Activated naive CD8-positive, alpha-beta T cell treated with anti-CD3 and anti-CD28 coated beads for 36 hours (primary cell): ENCODE measurements at regions not wholly inside any gene's neighbourhood (a gene's known extent, or its start where the extent isn't known, plus 50 kb on each side); places are given as distances from the start of the nearest gene placed in this dataset.

Experiments
- DNase-seq: peaks from one replicate; pipeline ENCODE4 v3.0.0; 2021
- H3K27ac Mint-ChIP-seq: one replicate; pipeline ENCODE4 v1.8.0; 2022; ENCODE audit warnings: mild to moderate bottlenecking, moderate library complexity, mixed read lengths
- H3K27me3 Mint-ChIP-seq: one replicate; pipeline ENCODE4 v1.8.0; 2022; ENCODE audit warnings: mild to moderate bottlenecking, mixed read lengths
- H3K36me3 Mint-ChIP-seq: one replicate; pipeline ENCODE4 v1.8.0; 2021; ENCODE audit warnings: mild to moderate bottlenecking, mixed read lengths
- H3K4me1 Mint-ChIP-seq: one replicate; pipeline ENCODE4 v1.8.0; 2021; ENCODE audit warnings: mixed read lengths
- H3K4me3 Mint-ChIP-seq: one replicate; pipeline ENCODE4 v1.8.0; 2022; ENCODE audit warnings: mild to moderate bottlenecking, moderate library complexity, mixed read lengths
- H3K9me3 Mint-ChIP-seq: one replicate; pipeline ENCODE4 v1.8.0; 2022; ENCODE audit warnings: mixed read lengths

- no peak for DNase-seq
- H3K4me1 Mint-ChIP-seq = no peaks in the 10 kb centered on the region
- H3K36me3 Mint-ChIP-seq = no peaks in the 10 kb centered on the region
- H3K9me3 Mint-ChIP-seq = peaks cover 4% of the 10 kb centered on the region
- no peak overlapping the region for H3K27ac Mint-ChIP-seq
- H3K4me3 Mint-ChIP-seq = no peak overlapping the region
- H3K27me3 Mint-ChIP-seq = peaks cover 10% of the 10 kb centered on the region
These were observed 242.6 kb downstream of the EN1 start for GRCh38 chr2:118604811-118605210.

- H3K9me3 Mint-ChIP-seq = peaks cover 4% of the 10 kb centered on the region
- no peak for DNase-seq
- peaks cover 10% of the 10 kb centered on the region for H3K27me3 Mint-ChIP-seq
- no peak overlapping the region for H3K27ac Mint-ChIP-seq
- H3K4me1 Mint-ChIP-seq = no peaks in the 10 kb centered on the region
- no peak overlapping the region for H3K4me3 Mint-ChIP-seq
- H3K36me3 Mint-ChIP-seq = no peaks in the 10 kb centered on the region
These were observed 243.1 kb downstream of the EN1 start for GRCh38 chr2:118604371-118604770.

GRCh38 chr2:118599141-118599540 lies 248.3 kb downstream of the EN1 start:
- Mint-ChIP-seq H3K36me3 (no peaks in the 10 kb centered on the region), H3K4me1 (no peaks in the 10 kb centered on the region), H3K27me3 (peaks cover 12% of the 10 kb centered on the region), H3K27ac (no peak overlapping the region), H3K9me3 (peaks cover 6% of the 10 kb centered on the region), H3K4me3 (no peak overlapping the region)
- DNase-seq = no peak

- H3K9me3 Mint-ChIP-seq = peaks cover 3% of the 10 kb centered on the region
- no peak for DNase-seq
- H3K27me3 Mint-ChIP-seq = peaks cover 11% of the 10 kb centered on the region
These were observed 250.8 kb downstream of the EN1 start for GRCh38 chr2:118596620-118597019.

GRCh38 chr2:118593257-118593656 lies 254.2 kb downstream of the EN1 start:
- Mint-ChIP-seq H3K4me1 (no peaks in the 10 kb centered on the region), H3K36me3 (no peaks in the 10 kb centered on the region), H3K9me3 (peaks cover 3% of the 10 kb centered on the region), H3K4me3 (no peak overlapping the region), H3K27me3 (peaks cover 14% of the 10 kb centered on the region), H3K27ac (no peak overlapping the region)
- no peak for DNase-seq

More at GRCh38 chr2:118596620-118597019, 250.8 kb downstream of the EN1 start:
- Mint-ChIP-seq H3K36me3 (no peaks in the 10 kb centered on the region), H3K4me1 (no peaks in the 10 kb centered on the region), H3K4me3 (no peak overlapping the region), H3K27ac (no peak overlapping the region)

- H3K4me3 Mint-ChIP-seq = no peak overlapping the region
- H3K27me3 Mint-ChIP-seq = peaks cover 10% of the 10 kb centered on the region
- DNase-seq = no peak
- no peaks in the 10 kb centered on the region for H3K36me3 Mint-ChIP-seq
- no peaks in the 10 kb centered on the region for H3K9me3 Mint-ChIP-seq
- no peaks in the 10 kb centered on the region for H3K4me1 Mint-ChIP-seq
- H3K27ac Mint-ChIP-seq = no peak overlapping the region
These were observed 256.2 kb downstream of the EN1 start for GRCh38 chr2:118591223-118591622.

GRCh38 chr2:118589721-118590120 lies 257.7 kb downstream of the EN1 start:
- no peak overlapping the region for H3K27ac Mint-ChIP-seq
- no peak for DNase-seq
- no peak overlapping the region for H3K4me3 Mint-ChIP-seq
- no peaks in the 10 kb centered on the region for H3K4me1 Mint-ChIP-seq
- H3K9me3 Mint-ChIP-seq = no peaks in the 10 kb centered on the region
- peaks cover 5% of the 10 kb centered on the region for H3K27me3 Mint-ChIP-seq
- no peaks in the 10 kb centered on the region for H3K36me3 Mint-ChIP-seq

- peaks cover 5% of the 10 kb centered on the region for H3K27me3 Mint-ChIP-seq
- H3K27ac Mint-ChIP-seq = no peak overlapping the region
- DNase-seq = no peak
- H3K4me3 Mint-ChIP-seq = no peak overlapping the region
- H3K4me1 Mint-ChIP-seq = no peaks in the 10 kb centered on the region
- no peaks in the 10 kb centered on the region for H3K9me3 Mint-ChIP-seq
- H3K36me3 Mint-ChIP-seq = no peaks in the 10 kb centered on the region
These were observed 258.6 kb downstream of the EN1 start for GRCh38 chr2:118588850-118589249.

- peaks cover 7% of the 10 kb centered on the region for H3K27me3 Mint-ChIP-seq
- no peaks in the 10 kb centered on the region for H3K36me3 Mint-ChIP-seq
- H3K4me3 Mint-ChIP-seq = no peak overlapping the region
- H3K27ac Mint-ChIP-seq = no peak overlapping the region
- no peaks in the 10 kb centered on the region for H3K9me3 Mint-ChIP-seq
- H3K4me1 Mint-ChIP-seq = no peaks in the 10 kb centered on the region
- no peak for DNase-seq
These were observed 261.1 kb downstream of the EN1 start for GRCh38 chr2:118586312-118586711.

- Mint-ChIP-seq H3K4me3 (no peak overlapping the region), H3K27ac (no peak overlapping the region), H3K27me3 (peaks cover 7% of the 10 kb centered on the region), H3K36me3 (no peaks in the 10 kb centered on the region), H3K4me1 (no peaks in the 10 kb centered on the region), H3K9me3 (no peaks in the 10 kb centered on the region)
- DNase-seq = no peak
These were observed 262.6 kb downstream of the EN1 start for GRCh38 chr2:118584877-118585276.

GRCh38 chr2:118584062-118584749 lies 263.2 kb downstream of the EN1 start:
- Mint-ChIP-seq H3K4me3 (no peak overlapping the region), H3K9me3 (no peaks in the 10 kb centered on the region), H3K36me3 (no peaks in the 10 kb centered on the region), H3K4me1 (no peaks in the 10 kb centered on the region), H3K27ac (no peak overlapping the region), H3K27me3 (peaks cover 7% of the 10 kb centered on the region)
- no peak for DNase-seq

GRCh38 chr2:118582058-118582457 lies 265.4 kb downstream of the EN1 start:
- H3K36me3 Mint-ChIP-seq = no peaks in the 10 kb centered on the region
- H3K27me3 Mint-ChIP-seq = peaks cover 4% of the 10 kb centered on the region
- H3K4me3 Mint-ChIP-seq = no peak overlapping the region
- DNase-seq = no peak
- H3K27ac Mint-ChIP-seq = no peak overlapping the region
- no peaks in the 10 kb centered on the region for H3K4me1 Mint-ChIP-seq
- no peaks in the 10 kb centered on the region for H3K9me3 Mint-ChIP-seq

- peaks cover 4% of the 10 kb centered on the region for H3K27me3 Mint-ChIP-seq
- no peaks in the 10 kb centered on the region for H3K36me3 Mint-ChIP-seq
- H3K27ac Mint-ChIP-seq = no peak overlapping the region
- no peak for DNase-seq
- H3K4me1 Mint-ChIP-seq = no peaks in the 10 kb centered on the region
- no peak overlapping the region for H3K4me3 Mint-ChIP-seq
- no peaks in the 10 kb centered on the region for H3K9me3 Mint-ChIP-seq
These were observed 266.8 kb downstream of the EN1 start for GRCh38 chr2:118580651-118581050.

GRCh38 chr2:118580107-118580506 lies 267.3 kb downstream of the EN1 start:
- no peaks in the 10 kb centered on the region for H3K36me3 Mint-ChIP-seq
- H3K4me3 Mint-ChIP-seq = no peak overlapping the region
- H3K9me3 Mint-ChIP-seq = no peaks in the 10 kb centered on the region
- H3K27ac Mint-ChIP-seq = no peak overlapping the region
- H3K4me1 Mint-ChIP-seq = no peaks in the 10 kb centered on the region
- no peak for DNase-seq
- peaks cover 4% of the 10 kb centered on the region for H3K27me3 Mint-ChIP-seq

GRCh38 chr2:118577202-118577601 lies 270.2 kb downstream of the EN1 start:
- H3K4me3 Mint-ChIP-seq = no peak overlapping the region
- DNase-seq = no peak
- H3K9me3 Mint-ChIP-seq = no peaks in the 10 kb centered on the region
- H3K27ac Mint-ChIP-seq = no peak overlapping the region
- H3K27me3 Mint-ChIP-seq = no peaks in the 10 kb centered on the region
- H3K4me1 Mint-ChIP-seq = no peaks in the 10 kb centered on the region
- H3K36me3 Mint-ChIP-seq = no peaks in the 10 kb centered on the region

- Mint-ChIP-seq H3K4me1 (no peaks in the 10 kb centered on the region), H3K27ac (no peak overlapping the region), H3K9me3 (no peaks in the 10 kb centered on the region), H3K27me3 (no peaks in the 10 kb centered on the region), H3K4me3 (no peak overlapping the region), H3K36me3 (no peaks in the 10 kb centered on the region)
- DNase-seq = no peak
These were observed 271.2 kb downstream of the EN1 start for GRCh38 chr2:118576109-118576855.
